ENCODE measurements at regions not wholly inside any gene's neighbourhood (a gene's known extent, or its start where the extent isn't known, plus 50 kb on each side); places are given as distances from the start of the nearest gene placed in this dataset.

DNA sequence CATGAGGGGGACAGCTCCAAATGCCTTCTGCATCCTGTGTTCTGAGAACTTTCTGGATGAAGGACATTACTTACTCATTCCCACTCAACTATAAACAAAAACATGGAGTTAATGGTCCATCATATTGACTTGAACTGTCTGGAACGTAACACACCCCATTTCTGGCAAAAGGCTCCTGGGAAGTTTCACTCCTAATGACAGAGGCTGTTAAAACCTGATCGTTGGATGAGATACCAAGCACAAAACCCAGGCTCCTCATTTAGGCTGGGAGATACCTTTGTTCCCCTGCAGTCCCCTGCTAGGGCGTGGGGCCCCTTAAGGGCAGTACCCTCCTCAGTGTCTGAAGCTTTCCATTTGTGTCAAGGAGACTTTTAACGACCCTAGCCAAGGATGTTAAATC lies 78.9 kb downstream of the RHOU start:
- in situ Hi-C loops (cut with HindIII; ENCODE audit: low pct_unique_long_range_greater_than_20kb, low sequenced_read_pairs) = no loop called here
- H3K4me3 ChIP-seq (ENCODE audit: low read depth in 2 of 2, low read length in 2 of 2) = no peak overlapping the region
- ATAC-seq = no peak
- H3K27me3 ChIP-seq (ENCODE audit: control insufficient read depth, insufficient read depth, low read length) = no peaks in the 10 kb centered on the region
- ChIA-PET CTCF (no interaction called here), POLR2A (no interaction called here)
- H3K4me1 ChIP-seq (ENCODE audit: control insufficient read depth, insufficient read depth, low read length) = no peaks in the 10 kb centered on the region
- DNase-seq (ENCODE audit: low read depth, low spot score) = no peak
- no peak overlapping the region for H3K27ac ChIP-seq (ENCODE audit: low read length)
- no peaks in the 10 kb centered on the region for H3K36me3 ChIP-seq (ENCODE audit: control insufficient read depth, insufficient read depth, low read length)
- no TSS peak for BruUV-seq (replicated peaks)
- H3K9me3 ChIP-seq (ENCODE audit: control insufficient read depth, insufficient read depth, low read depth, low read length) = no peaks in the 10 kb centered on the region
- TF ChIP-seq CTCF (IDR thresholded peaks at IDR 0.05) (no peak), SIN3A (IDR thresholded peaks at IDR 0.05; ENCODE audit: borderline replicate concordance, insufficient read depth, low read depth, low read length) (no peak), POLR2AphosphoS5 (IDR thresholded peaks at IDR 0.05; ENCODE audit: low read depth, low read length) (no peak), TCF7L2 (IDR thresholded peaks at IDR 0.05; ENCODE audit: low read depth, low read length) (no peak)
- TF ChIP-seq, protein P1, sequence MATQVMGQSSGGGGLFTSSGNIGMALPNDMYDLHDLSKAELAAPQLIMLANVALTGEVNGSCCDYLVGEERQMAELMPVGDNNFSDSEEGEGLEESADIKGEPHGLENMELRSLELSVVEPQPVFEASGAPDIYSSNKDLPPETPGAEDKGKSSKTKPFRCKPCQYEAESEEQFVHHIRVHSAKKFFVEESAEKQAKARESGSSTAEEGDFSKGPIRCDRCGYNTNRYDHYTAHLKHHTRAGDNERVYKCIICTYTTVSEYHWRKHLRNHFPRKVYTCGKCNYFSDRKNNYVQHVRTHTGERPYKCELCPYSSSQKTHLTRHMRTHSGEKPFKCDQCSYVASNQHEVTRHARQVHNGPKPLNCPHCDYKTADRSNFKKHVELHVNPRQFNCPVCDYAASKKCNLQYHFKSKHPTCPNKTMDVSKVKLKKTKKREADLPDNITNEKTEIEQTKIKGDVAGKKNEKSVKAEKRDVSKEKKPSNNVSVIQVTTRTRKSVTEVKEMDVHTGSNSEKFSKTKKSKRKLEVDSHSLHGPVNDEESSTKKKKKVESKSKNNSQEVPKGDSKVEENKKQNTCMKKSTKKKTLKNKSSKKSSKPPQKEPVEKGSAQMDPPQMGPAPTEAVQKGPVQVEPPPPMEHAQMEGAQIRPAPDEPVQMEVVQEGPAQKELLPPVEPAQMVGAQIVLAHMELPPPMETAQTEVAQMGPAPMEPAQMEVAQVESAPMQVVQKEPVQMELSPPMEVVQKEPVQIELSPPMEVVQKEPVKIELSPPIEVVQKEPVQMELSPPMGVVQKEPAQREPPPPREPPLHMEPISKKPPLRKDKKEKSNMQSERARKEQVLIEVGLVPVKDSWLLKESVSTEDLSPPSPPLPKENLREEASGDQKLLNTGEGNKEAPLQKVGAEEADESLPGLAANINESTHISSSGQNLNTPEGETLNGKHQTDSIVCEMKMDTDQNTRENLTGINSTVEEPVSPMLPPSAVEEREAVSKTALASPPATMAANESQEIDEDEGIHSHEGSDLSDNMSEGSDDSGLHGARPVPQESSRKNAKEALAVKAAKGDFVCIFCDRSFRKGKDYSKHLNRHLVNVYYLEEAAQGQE (IDR thresholded peaks at IDR 0.05; ENCODE audit: insufficient read depth in 1 of 2, low read depth in 2 of 2, low read length in 1 of 2) = no peak
- intact Hi-C loops (cut with micrococcal nuclease; ENCODE audit: unreplicated experiment) = no loop called here

GRCh38 chr1:228818296-228818695 lies 83.0 kb downstream of the RHOU start:
- intact Hi-C loops (cut with micrococcal nuclease; ENCODE audit: unreplicated experiment) (no loop called here), in situ Hi-C loops (cut with HindIII; ENCODE audit: low pct_unique_long_range_greater_than_20kb, low sequenced_read_pairs) (no loop called here)
- CTCF ChIA-PET = no interaction called here
- no peaks in the 10 kb centered on the region for H3K36me3 ChIP-seq (ENCODE audit: control insufficient read depth, insufficient read depth, low read length)
- H3K27me3 ChIP-seq (ENCODE audit: control insufficient read depth, insufficient read depth, low read length) = no peaks in the 10 kb centered on the region
- H3K9me3 ChIP-seq (ENCODE audit: control insufficient read depth, insufficient read depth, low read depth, low read length) = no peaks in the 10 kb centered on the region
- TF ChIP-seq CTCF (IDR thresholded peaks at IDR 0.05) = no peak
- TF ChIP-seq SIN3A (IDR thresholded peaks at IDR 0.05; ENCODE audit: borderline replicate concordance, insufficient read depth, low read depth, low read length) = no peak
- no peak for TF ChIP-seq POLR2AphosphoS5 (IDR thresholded peaks at IDR 0.05; ENCODE audit: low read depth, low read length)
- no peak for TF ChIP-seq TCF7L2 (IDR thresholded peaks at IDR 0.05; ENCODE audit: low read depth, low read length)
- TF ChIP-seq, protein P1 (IDR thresholded peaks at IDR 0.05; ENCODE audit: insufficient read depth in 1 of 2, low read depth in 2 of 2, low read length in 1 of 2) = no peak
- no peaks in the 10 kb centered on the region for H3K4me1 ChIP-seq (ENCODE audit: control insufficient read depth, insufficient read depth, low read length)
- DNase-seq (ENCODE audit: low read depth, low spot score) = no peak
- no TSS peak for BruUV-seq (replicated peaks)
- no peak overlapping the region for H3K27ac ChIP-seq (ENCODE audit: low read length)
- no peak; the same call in 1 of the 2 replicates for ATAC-seq
- no peak overlapping the region for H3K4me3 ChIP-seq (ENCODE audit: low read depth in 2 of 2, low read length in 2 of 2)
- POLR2A ChIA-PET = no interaction called here

Measured in Panc1 (cell line).